Gastrocnemius medialis (tissue), 4 donors: ENCODE measurements at regions not wholly inside any gene's neighbourhood (a gene's known extent, or its start where the extent isn't known, plus 50 kb on each side); places are given as distances from the start of the nearest gene placed in this dataset.

Experiments
- ATAC-seq, 2 donors: fragments of 150-250 bp; one replicate each; pipeline ENCODE4 v1.9.1; 2016
- DNase-seq, 2 donors: peaks; one replicate each; pipeline ENCODE4 v3.0.0-alpha.2; 2019
- H3K27ac ChIP-seq, 4 donors: fragments of 200-600 bp; sonication (generic); 1 replicate in 1 of 4; 2 replicates in 3 of 4; pipeline ENCODE4 v1.5.1; 2016 to 2018; ENCODE audit warnings: mild to moderate bottlenecking in 2 of 4, moderate library complexity in 1 of 4
- H3K27me3 ChIP-seq, 3 donors: fragments of 200-600 bp; sonication (generic) in 2 of 3; 1 replicate in 1 of 3; 2 replicates in 2 of 3; pipeline versions ENCODE4 v1.5.1 to v1.6.0; 2016 to 2019; ENCODE audit warnings: mild to moderate bottlenecking in 1 of 3, moderate library complexity in 1 of 3
- H3K36me3 ChIP-seq, 2 donors: fragments of 200-600 bp; sonication (generic) in 1 of 2; one replicate each; pipeline ENCODE4 v1.5.1; 2017 to 2018
- H3K4me1 ChIP-seq, 2 donors: fragments of 200-600 bp; sonication (generic) in 1 of 2; one replicate each; pipeline ENCODE4 v1.5.1; 2016 to 2017; ENCODE audit warnings: mild to moderate bottlenecking in 2 of 2
- H3K4me3 ChIP-seq, 4 donors: fragments of 200-600 bp; sonication (generic) in 3 of 4; 1 replicate in 1 of 4; 2 replicates in 3 of 4; pipeline ENCODE4 v1.5.1; 2016 to 2019; ENCODE audit warnings: mild to moderate bottlenecking in 2 of 4
- H3K9me3 ChIP-seq, 3 donors: fragments of 200-600 bp; sonication (generic) in 2 of 3; 1 replicate in 1 of 3; 2 replicates in 2 of 3; pipeline ENCODE4 v1.5.1; 2016 to 2019
- CTCF ChIP-seq, 5 experiments: fragments of 450-650 bp in 3 of 5; fragments of 200-600 bp in 2 of 5; sonication (generic) in 2 of 5; IDR thresholded peaks in 4 of 5; conservative IDR thresholded peaks in 1 of 5; 1 replicate in 4 of 5; 2 replicates in 1 of 5; pipeline ENCODE4 v1.5.1; 2016 to 2019; ENCODE audit warnings: antibody characterized with exemption in 5 of 5, mild to moderate bottlenecking in 3 of 5, moderate library complexity in 3 of 5
- POLR2A ChIP-seq, 2 donors: fragments of 450-650 bp; IDR thresholded peaks; one replicate each; pipeline ENCODE4 v1.6.1; 2017; ENCODE audit warnings: antibody characterized with exemption in 2 of 2, mild to moderate bottlenecking in 2 of 2, moderate library complexity in 2 of 2
- in situ Hi-C, 4 donors: fragments of 200-750 bp; cut with MboI; loops; one replicate each; pipeline versions ENCODE4 v1.15.0 to v1.8.0; 2017; ENCODE audit warnings: low sequenced_read_pairs in 4 of 4
- intact Hi-C: fragments of 100-400 bp; cut with DNase I; formaldehyde crosslinking; loops from one replicate; pipeline ENCODE4 v1.15.1; 2023; ENCODE audit warnings: low total_unique reads

GRCh38 chr6:44606976-44607375, 219.5 kb downstream of the CDC5L start:
- intact Hi-C loops (no loop called here), in situ Hi-C loops (no loop called here)

GRCh38 chr6:44608175-44608574, 220.7 kb downstream of the CDC5L start:
- Histone ChIP-seq H3K27ac (no peak overlapping the region), H3K4me1 (no peaks in the 10 kb centered on the region), H3K36me3 (no peaks in the 10 kb centered on the region), H3K27me3 (no peaks in the 10 kb centered on the region), H3K9me3 (no peaks in the 10 kb centered on the region), H3K4me3 (no peak overlapping the region)
- TF ChIP-seq CTCF (IDR thresholded peaks at IDR 0.05 in 4 of 5, conservative IDR thresholded peaks at IDR 0.05 in 1 of 5): no peak
- TF ChIP-seq POLR2A (IDR thresholded peaks at IDR 0.05): no peak
- no peak for DNase-seq
- ATAC-seq: no peak
- intact Hi-C loops: no loop called here
- in situ Hi-C loops: no loop called here

More at GRCh38 chr6:44606976-44607375, 219.5 kb downstream of the CDC5L start:
- ATAC-seq: no peak
- no peak for DNase-seq
- no peaks in the 10 kb centered on the region for H3K27me3 ChIP-seq
- H3K27ac ChIP-seq: no peak overlapping the region
- no peaks in the 10 kb centered on the region for H3K4me1 ChIP-seq
- TF ChIP-seq POLR2A (IDR thresholded peaks at IDR 0.05) (no peak), CTCF (IDR thresholded peaks at IDR 0.05 in 4 of 5, conservative IDR thresholded peaks at IDR 0.05 in 1 of 5) (no peak)
- no peak overlapping the region for H3K4me3 ChIP-seq
- no peaks in the 10 kb centered on the region for H3K36me3 ChIP-seq
- no peaks in the 10 kb centered on the region for H3K9me3 ChIP-seq

- no peaks in the 10 kb centered on the region for H3K4me1 ChIP-seq
- in situ Hi-C loops: no loop called here
- intact Hi-C loops: no loop called here
- ATAC-seq (no peak), DNase-seq (no peak)
- no peaks in the 10 kb centered on the region for H3K9me3 ChIP-seq
- no peak overlapping the region for H3K4me3 ChIP-seq
- TF ChIP-seq POLR2A (IDR thresholded peaks at IDR 0.05) (no peak), CTCF (IDR thresholded peaks at IDR 0.05 in 4 of 5, conservative IDR thresholded peaks at IDR 0.05 in 1 of 5) (no peak)
- no peaks in the 10 kb centered on the region for H3K27me3 ChIP-seq
- H3K36me3 ChIP-seq: no peaks in the 10 kb centered on the region
- H3K27ac ChIP-seq: no peak overlapping the region
These were observed 221.6 kb downstream of the CDC5L start for GRCh38 chr6:44609051-44609612.

GRCh38 chr6:44614396-44614795, 226.9 kb downstream of the CDC5L start:
- H3K4me1 ChIP-seq: no peaks in the 10 kb centered on the region
- no peak overlapping the region for H3K4me3 ChIP-seq
- H3K36me3 ChIP-seq: no peaks in the 10 kb centered on the region
- H3K27ac ChIP-seq: no peak overlapping the region
- ATAC-seq: no peak
- in situ Hi-C loops (no loop called here), intact Hi-C loops (no loop called here)
- no peak for TF ChIP-seq CTCF (IDR thresholded peaks at IDR 0.05 in 4 of 5, conservative IDR thresholded peaks at IDR 0.05 in 1 of 5)
- DNase-seq: no peak
- no peaks in the 10 kb centered on the region for H3K9me3 ChIP-seq
- no peaks in the 10 kb centered on the region for H3K27me3 ChIP-seq

- intact Hi-C loops: no loop called here
- in situ Hi-C loops: no loop called here
- H3K27me3 ChIP-seq: no peaks in the 10 kb centered on the region
These were observed 228.1 kb downstream of the CDC5L start for GRCh38 chr6:44615621-44616020.

More at GRCh38 chr6:44615621-44616020, 228.1 kb downstream of the CDC5L start:
- no peak overlapping the region for H3K4me3 ChIP-seq
- H3K9me3 ChIP-seq: no peaks in the 10 kb centered on the region
- TF ChIP-seq CTCF (IDR thresholded peaks at IDR 0.05 in 4 of 5, conservative IDR thresholded peaks at IDR 0.05 in 1 of 5) (no peak), POLR2A (IDR thresholded peaks at IDR 0.05) (no peak)
- no peak overlapping the region for H3K27ac ChIP-seq
- ATAC-seq: no peak
- H3K4me1 ChIP-seq: no peaks in the 10 kb centered on the region
- no peak for DNase-seq
- no peaks in the 10 kb centered on the region for H3K36me3 ChIP-seq
